GM23338 (cell line): ENCODE measurements at regions not wholly inside any gene's neighbourhood (a gene's known extent, or its start where the extent isn't known, plus 50 kb on each side); places are given as distances from the start of the nearest gene placed in this dataset.

Experiments used
- CREB1 ChIP-seq: fragments of 250-450 bp; sonication (Bioruptor Pico); IDR thresholded peaks from 2 replicates; pipeline ENCODE4 v1.5.0; 2020; ENCODE audit warnings: low read depth, mild to moderate bottlenecking, moderate library complexity
- CTCF ChIP-seq, 2 experiments: fragments of 200-600 bp in 1 of 2; sonication (generic) in 1 of 2; conservative IDR thresholded peaks; 2 replicates each; pipeline versions ENCODE4 v1.5.1 to v1.6.1; 2016 to 2017; ENCODE audit warnings: antibody characterized with exemption in 2 of 2, low read depth in 2 of 2, mild to moderate bottlenecking in 2 of 2, moderate library complexity in 1 of 2
- EZH2 ChIP-seq: fragments of 200-600 bp; sonication (generic); IDR thresholded peaks from one replicate; pipeline ENCODE4 v1.8.0; 2017; ENCODE audit warnings: antibody characterized with exemption, mild to moderate bottlenecking, low read depth; ENCODE audit not compliant: unreplicated experiment
- EZH2phosphoT487 ChIP-seq: fragments of 200-600 bp; sonication (generic); IDR thresholded peaks from one replicate; pipeline ENCODE4 v1.8.1; 2018; ENCODE audit warnings: antibody characterized with exemption; ENCODE audit not compliant: unreplicated experiment
- JUNB ChIP-seq: IDR thresholded peaks from one replicate; pipeline ENCODE4 v1.6.1; 2016; ENCODE audit warnings: antibody characterized with exemption; ENCODE audit not compliant: unreplicated experiment
- NANOG ChIP-seq: IDR thresholded peaks from 2 replicates; pipeline ENCODE4 v1.6.1; 2016; ENCODE audit warnings: antibody characterized with exemption, borderline replicate concordance
- POLR2AphosphoS5 ChIP-seq: IDR thresholded peaks from 2 replicates; pipeline ENCODE4 v1.6.1; 2016; ENCODE audit warnings: antibody characterized with exemption, low read depth
- REST ChIP-seq: IDR thresholded peaks from one replicate; pipeline ENCODE4 v1.6.1; 2018; ENCODE audit warnings: antibody characterized with exemption; ENCODE audit not compliant: unreplicated experiment
- STAT1 ChIP-seq: IDR thresholded peaks from one replicate; pipeline ENCODE4 v1.6.1; 2016; ENCODE audit warnings: antibody characterized with exemption; ENCODE audit not compliant: unreplicated experiment
- ZNF331 ChIP-seq: fragments of 250-450 bp; sonication (Bioruptor Pico); IDR thresholded peaks from 2 replicates; pipeline ENCODE4 v1.5.0; 2020; ENCODE audit warnings: low read depth, mild to moderate bottlenecking, moderate library complexity

DNA sequence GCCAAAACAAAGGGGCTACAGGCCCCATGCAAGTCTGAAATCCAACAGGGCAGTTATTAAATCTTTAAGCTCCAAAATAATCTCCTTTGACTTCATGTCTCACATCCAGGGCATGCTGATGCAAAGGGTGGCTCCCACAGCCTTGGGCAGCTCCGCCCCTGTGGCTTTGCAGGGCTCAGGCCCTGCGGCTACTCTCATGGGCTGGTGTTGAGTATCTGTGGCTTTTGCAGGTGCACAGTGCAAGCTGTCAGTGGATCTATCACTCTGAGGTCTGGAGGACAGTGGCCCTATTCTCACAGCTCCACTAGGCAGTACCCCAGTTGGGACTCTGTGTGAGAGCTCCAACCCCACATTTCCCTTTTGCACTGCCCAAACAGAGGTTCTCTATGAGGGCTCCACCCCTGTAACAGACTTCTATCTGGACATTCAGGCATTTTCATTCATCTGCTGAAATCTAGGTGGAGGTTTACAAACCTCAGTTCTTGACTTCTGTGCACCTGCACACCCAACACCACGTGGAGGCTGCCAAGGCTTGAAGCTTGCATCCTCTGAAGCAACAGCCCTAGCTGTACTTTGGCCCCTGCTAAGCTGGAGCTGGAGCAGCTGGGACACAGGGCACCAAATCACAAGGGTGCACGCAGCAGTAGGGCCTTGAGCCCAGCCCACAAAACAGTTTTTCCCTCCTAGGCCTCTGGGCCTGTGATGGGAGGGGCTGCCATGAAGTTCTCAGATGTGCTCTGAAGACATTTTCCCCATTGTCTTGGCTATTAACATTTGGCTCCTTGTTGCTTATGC lies 154.8 kb upstream of the PDE5A start:
- TF ChIP-seq CTCF (conservative IDR thresholded peaks at IDR 0.05; ENCODE audit: low read depth in 2 of 2) (no peak), POLR2AphosphoS5 (no peak), EZH2 (no peak), REST (no peak), EZH2phosphoT487 (no peak), STAT1 (no peak), NANOG (no peak), ZNF331 (CRISPR knock-in tag) (no peak), CREB1 (CRISPR knock-in tag) (no peak), JUNB (no peak)
